Upper lobe of left lung (tissue), 4 donors: ENCODE measurements at regions not wholly inside any gene's neighbourhood (a gene's known extent, or its start where the extent isn't known, plus 50 kb on each side); places are given as distances from the start of the nearest gene placed in this dataset.

Source experiments
- EP300 ChIP-seq, 4 donors: sonication (generic); formaldehyde crosslinking; IDR thresholded peaks; one replicate each; pipeline ENCODE4 v1.5.1; 2017; ENCODE audit warnings: antibody characterized with exemption in 4 of 4, control low read depth in 2 of 4
- POLR2A ChIP-seq, 4 donors: fragments of 450-650 bp; IDR thresholded peaks; one replicate each; pipeline ENCODE4 v1.5.1; 2016 to 2017; ENCODE audit warnings: antibody characterized with exemption in 4 of 4, mild to moderate bottlenecking in 2 of 4

DNA sequence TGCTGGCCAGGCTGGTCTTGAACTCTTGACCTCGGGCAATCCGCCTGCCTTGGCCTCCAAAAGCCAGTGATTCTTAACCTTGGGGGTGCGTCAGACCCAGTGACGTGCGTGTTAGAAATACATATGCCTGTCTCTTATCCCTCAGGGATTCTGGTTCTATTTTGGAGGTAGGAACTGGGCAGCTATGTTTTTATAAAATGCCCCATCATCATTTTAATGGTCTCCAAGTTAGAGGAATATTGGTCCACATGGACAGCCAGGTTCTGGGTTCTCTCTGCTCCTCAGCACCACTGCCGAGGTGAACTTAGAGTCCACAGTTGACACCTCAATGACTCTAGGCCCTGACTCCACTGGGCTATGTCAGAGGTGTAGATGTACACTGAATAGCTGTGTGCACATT is 352.7 kb downstream of the SMOC2 start:
- no peak for TF ChIP-seq POLR2A (IDR thresholded peaks at IDR 0.05)
- TF ChIP-seq EP300 (IDR thresholded peaks at IDR 0.05): no peak
